CD8-positive, alpha-beta memory T cell (primary cell): ENCODE measurements at regions not wholly inside any gene's neighbourhood (a gene's known extent, or its start where the extent isn't known, plus 50 kb on each side); places are given as distances from the start of the nearest gene placed in this dataset.

Source experiments
- CTCF ChIA-PET: fragments of 350-600 bp; sonication (Branson Sonifier 250); formaldehyde crosslinking; loops from one replicate; lab custom pipeline; 2021; ENCODE audit warnings: antibody characterized with exemption; lab: Charles Lee
- POLR2A ChIA-PET: fragments of 350-600 bp; sonication (Branson Sonifier 250); formaldehyde crosslinking; loops from one replicate; lab custom pipeline; 2021; ENCODE audit warnings: antibody characterized with exemption; lab: Charles Lee
- DNase-seq, 5 donors: peaks; one replicate each; pipeline versions ENCODE4 v3.0.0 to v3.0.0-alpha.2; 2020 to 2022; ENCODE audit warnings: mixed read lengths in 1 of 5
- H3K27ac ChIP-seq: one replicate; pipeline ENCODE4 v1.7.0; 2013; ENCODE audit warnings: low read depth, mild to moderate bottlenecking, low read length, moderate library complexity
- H3K27me3 ChIP-seq: 2 replicates; pipeline ENCODE4 v1.7.0; 2013; ENCODE audit warnings: low read length, mild to moderate bottlenecking; ENCODE audit not compliant: insufficient read depth, poor library complexity, severe bottlenecking
- H3K36me3 ChIP-seq: 2 replicates; pipeline ENCODE4 v1.7.0; 2013; ENCODE audit warnings: mild to moderate bottlenecking, low read length, moderate library complexity; ENCODE audit not compliant: insufficient read depth
- H3K4me1 ChIP-seq: 2 replicates; pipeline ENCODE4 v1.7.0; 2013; ENCODE audit warnings: mild to moderate bottlenecking, low read length, moderate library complexity; ENCODE audit not compliant: insufficient read depth
- H3K4me3 ChIP-seq: 2 replicates; pipeline ENCODE4 v1.7.0; 2013; ENCODE audit warnings: mild to moderate bottlenecking, low read length
- H3K9me3 ChIP-seq: 2 replicates; pipeline ENCODE4 v1.7.0; 2013; ENCODE audit warnings: mild to moderate bottlenecking, low read length
- H3K27ac Mint-ChIP-seq, 8 donors: one replicate each; pipeline ENCODE4 v1.8.0; 2020 to 2021; ENCODE audit warnings: mixed read lengths in 8 of 8, mild to moderate bottlenecking in 6 of 8, inconsistent platforms in 3 of 8, moderate library complexity in 3 of 8
- H3K27me3 Mint-ChIP-seq, 2 donors: one replicate each; pipeline ENCODE4 v1.8.0; 2020 to 2021; ENCODE audit warnings: mixed read lengths in 2 of 2, mild to moderate bottlenecking in 1 of 2, moderate library complexity in 1 of 2
- H3K36me3 Mint-ChIP-seq, 3 donors: one replicate each; pipeline ENCODE4 v1.8.0; 2020 to 2021; ENCODE audit warnings: mixed read lengths in 3 of 3, inconsistent platforms in 1 of 3, mild to moderate bottlenecking in 1 of 3
- H3K4me1 Mint-ChIP-seq, 3 donors: one replicate each; pipeline ENCODE4 v1.8.0; 2020 to 2021; ENCODE audit warnings: mixed read lengths in 3 of 3, inconsistent platforms in 1 of 3, mild to moderate bottlenecking in 1 of 3
- H3K4me3 Mint-ChIP-seq, 7 donors: one replicate each; pipeline ENCODE4 v1.8.0; 2020 to 2021; ENCODE audit warnings: mixed read lengths in 7 of 7, mild to moderate bottlenecking in 6 of 7, moderate library complexity in 4 of 7, inconsistent platforms in 2 of 7
- H3K9me3 Mint-ChIP-seq, 5 donors: one replicate each; pipeline ENCODE4 v1.8.0; 2020 to 2022; ENCODE audit warnings: mixed read lengths in 5 of 5, mild to moderate bottlenecking in 3 of 5, moderate library complexity in 2 of 5, inconsistent platforms in 1 of 5

DNA sequence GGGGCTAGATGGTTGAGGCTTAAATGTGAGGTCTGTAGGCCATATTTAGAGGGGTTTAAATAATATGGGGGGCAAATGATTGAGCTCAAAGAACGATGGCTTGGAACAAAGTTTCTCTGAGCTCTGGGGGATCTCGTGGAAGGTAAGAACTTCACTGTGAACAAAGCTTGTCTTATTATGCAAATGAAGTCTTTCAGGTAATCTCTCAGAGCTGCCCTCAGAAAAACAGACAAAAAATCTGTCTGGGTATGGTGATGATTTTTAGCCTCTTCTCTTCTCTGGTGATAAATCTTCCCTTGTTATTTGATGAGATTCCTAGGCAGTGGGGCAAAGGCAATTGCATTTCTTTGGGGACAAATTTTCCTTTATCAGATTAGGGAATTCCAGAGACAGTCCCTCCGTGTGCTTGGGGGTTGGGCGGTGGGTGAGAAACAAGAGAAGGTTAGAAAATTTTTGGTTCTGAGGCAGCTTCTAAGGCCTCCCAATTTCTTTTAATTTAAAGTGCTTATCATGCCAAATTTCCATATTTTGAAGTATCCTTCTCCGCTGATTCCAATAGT, 760.4 kb downstream of the TSN start:
- Histone ChIP-seq H3K4me3 (no peak overlapping the region), H3K4me1 (no peaks in the 10 kb centered on the region), H3K27me3 (no peaks in the 10 kb centered on the region), H3K27ac (no peak overlapping the region), H3K36me3 (no peaks in the 10 kb centered on the region), H3K9me3 (no peaks in the 10 kb centered on the region)
- Mint-ChIP-seq H3K4me1 (no peaks in the 10 kb centered on the region), H3K27me3 (no peaks in the 10 kb centered on the region), H3K4me3 (no peak overlapping the region), H3K9me3 (peaks cover 0 to 12% (median 6%) of the 10 kb centered on the region in 5 donors), H3K36me3 (no peaks in the 10 kb centered on the region), H3K27ac (no peak overlapping the region)
- ChIA-PET CTCF (no interaction called here), POLR2A (no interaction called here)
- DNase-seq, result no peak

GRCh38 chr2:122516775-122517174, 761.3 kb downstream of the TSN start:
- Mint-ChIP-seq H3K27me3 (no peaks in the 10 kb centered on the region), H3K4me1 (no peaks in the 10 kb centered on the region), H3K4me3 (no peak overlapping the region), H3K9me3 (peaks cover 3 to 12% (median 6%) of the 10 kb centered on the region in 5 donors), H3K27ac (no peak overlapping the region), H3K36me3 (no peaks in the 10 kb centered on the region)
- POLR2A ChIA-PET, result no interaction called here
- no peaks in the 10 kb centered on the region for H3K9me3 ChIP-seq
- H3K4me3 ChIP-seq, result no peak overlapping the region
- DNase-seq, result no peak
- H3K27ac ChIP-seq, result no peak overlapping the region
- H3K36me3 ChIP-seq, result no peaks in the 10 kb centered on the region
- no peaks in the 10 kb centered on the region for H3K27me3 ChIP-seq
- CTCF ChIA-PET, result no interaction called here
- H3K4me1 ChIP-seq, result no peaks in the 10 kb centered on the region

- Mint-ChIP-seq H3K27me3 (no peaks in the 10 kb centered on the region), H3K9me3 (peaks cover 0 to 10% (median 3%) of the 10 kb centered on the region in 5 donors), H3K27ac (no peak overlapping the region), H3K4me1 (no peaks in the 10 kb centered on the region), H3K4me3 (no peak overlapping the region), H3K36me3 (no peaks in the 10 kb centered on the region)
- Histone ChIP-seq H3K9me3 (no peaks in the 10 kb centered on the region), H3K27me3 (no peaks in the 10 kb centered on the region), H3K36me3 (no peaks in the 10 kb centered on the region), H3K4me1 (no peaks in the 10 kb centered on the region), H3K4me3 (no peak overlapping the region), H3K27ac (no peak overlapping the region)
- ChIA-PET POLR2A (no interaction called here), CTCF (no interaction called here)
- DNase-seq, result no peak
These were observed 763.9 kb downstream of the TSN start for GRCh38 chr2:122519366-122519765.

- H3K27me3 ChIP-seq, result no peaks in the 10 kb centered on the region
- H3K4me3 ChIP-seq, result no peak overlapping the region
- no peaks in the 10 kb centered on the region for H3K4me1 Mint-ChIP-seq
- no peak overlapping the region for H3K27ac Mint-ChIP-seq
- H3K9me3 Mint-ChIP-seq, result peaks cover 0 to 13% (median 1%) of the 10 kb centered on the region in 5 donors
- no peak overlapping the region for H3K4me3 Mint-ChIP-seq
- no peaks in the 10 kb centered on the region for H3K9me3 ChIP-seq
- no peaks in the 10 kb centered on the region for H3K27me3 Mint-ChIP-seq
- POLR2A ChIA-PET, result no interaction called here
- no peaks in the 10 kb centered on the region for H3K4me1 ChIP-seq
- CTCF ChIA-PET, result no interaction called here
- no peaks in the 10 kb centered on the region for H3K36me3 Mint-ChIP-seq
- no peak for DNase-seq
- H3K27ac ChIP-seq, result no peak overlapping the region
- no peaks in the 10 kb centered on the region for H3K36me3 ChIP-seq
These were observed 764.6 kb downstream of the TSN start for GRCh38 chr2:122519821-122520611.

DNA sequence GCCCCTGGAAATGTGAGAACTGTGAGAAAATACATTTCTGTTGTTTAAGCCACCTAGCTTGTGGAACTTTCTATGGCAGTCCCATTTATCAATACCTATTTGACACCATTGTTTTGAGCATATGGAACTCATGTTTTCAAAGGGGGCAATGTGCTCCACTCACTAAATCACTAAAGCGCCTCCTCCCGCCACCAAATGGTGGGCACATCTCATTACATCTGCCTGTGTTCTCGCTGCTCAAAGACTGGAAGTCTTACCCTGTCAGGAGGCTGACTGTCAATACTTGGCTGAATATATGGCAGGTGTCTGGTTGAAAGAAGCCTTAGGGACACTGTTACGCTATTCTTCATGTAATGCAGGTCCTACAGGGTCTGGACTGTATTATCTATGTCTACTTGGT, 767.7 kb downstream of the TSN start:
- H3K36me3 Mint-ChIP-seq, result no peaks in the 10 kb centered on the region
- ChIA-PET CTCF (no interaction called here), POLR2A (no interaction called here)
- no peaks in the 10 kb centered on the region for H3K27me3 Mint-ChIP-seq
- Histone ChIP-seq H3K4me3 (no peak overlapping the region), H3K36me3 (no peaks in the 10 kb centered on the region), H3K4me1 (no peaks in the 10 kb centered on the region), H3K27ac (no peak overlapping the region), H3K9me3 (no peaks in the 10 kb centered on the region), H3K27me3 (no peaks in the 10 kb centered on the region)
- H3K4me1 Mint-ChIP-seq, result no peaks in the 10 kb centered on the region
- H3K4me3 Mint-ChIP-seq, result no peak overlapping the region
- no peak overlapping the region for H3K27ac Mint-ChIP-seq
- DNase-seq, result no peak
- H3K9me3 Mint-ChIP-seq, result peaks cover 0 to 17% (median 2%) of the 10 kb centered on the region in 5 donors

DNA sequence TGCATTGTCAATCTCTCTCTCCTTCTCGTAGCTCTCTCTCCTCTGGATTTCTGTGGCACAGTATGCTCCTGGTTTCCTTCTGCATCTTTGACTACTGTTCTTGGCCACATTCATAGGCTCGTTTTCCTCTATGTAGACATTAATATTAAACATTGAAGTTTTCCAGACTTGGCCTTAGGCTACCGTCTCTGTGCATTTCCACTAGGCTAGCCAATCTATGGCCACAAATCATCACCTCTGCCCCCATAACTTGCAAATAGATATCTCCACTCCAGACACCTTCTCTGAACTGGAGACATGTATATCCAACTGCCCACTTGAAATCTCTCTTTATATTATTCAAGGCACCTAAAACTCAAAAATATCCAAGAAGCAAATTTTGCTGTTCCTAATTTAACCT, 768.5 kb downstream of the TSN start:
- Histone ChIP-seq H3K4me1 (no peaks in the 10 kb centered on the region), H3K4me3 (no peak overlapping the region), H3K9me3 (no peaks in the 10 kb centered on the region), H3K36me3 (no peaks in the 10 kb centered on the region), H3K27me3 (no peaks in the 10 kb centered on the region), H3K27ac (no peak overlapping the region)
- no peak overlapping the region for H3K27ac Mint-ChIP-seq
- peaks cover 0 to 17% (median 2%) of the 10 kb centered on the region in 5 donors for H3K9me3 Mint-ChIP-seq
- ChIA-PET CTCF (no interaction called here), POLR2A (no interaction called here)
- no peak for DNase-seq
- no peaks in the 10 kb centered on the region for H3K36me3 Mint-ChIP-seq
- H3K27me3 Mint-ChIP-seq, result no peaks in the 10 kb centered on the region
- H3K4me1 Mint-ChIP-seq, result no peaks in the 10 kb centered on the region
- H3K4me3 Mint-ChIP-seq, result no peak overlapping the region

DNA sequence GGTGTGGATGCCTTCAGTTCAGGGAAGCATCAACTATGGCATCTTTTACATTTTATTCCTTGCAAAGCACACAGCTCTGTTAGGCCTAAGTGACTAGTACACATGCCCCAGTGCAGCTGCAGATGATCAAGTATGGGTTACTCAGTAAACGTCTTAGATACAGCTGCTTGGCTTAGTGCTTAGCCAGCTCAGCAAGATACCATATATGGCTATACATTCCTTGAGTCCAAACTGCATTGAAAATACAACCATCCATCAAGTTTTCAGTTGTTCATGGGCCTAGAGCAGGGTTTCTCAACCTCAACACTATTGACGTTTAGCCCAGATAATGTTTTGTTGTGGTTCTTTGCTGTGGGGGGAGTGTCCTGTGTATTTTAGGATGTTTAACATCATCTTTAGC, 769.9 kb downstream of the TSN start:
- Histone ChIP-seq H3K4me3 (no peak overlapping the region), H3K27me3 (no peaks in the 10 kb centered on the region), H3K36me3 (no peaks in the 10 kb centered on the region), H3K27ac (no peak overlapping the region), H3K9me3 (no peaks in the 10 kb centered on the region), H3K4me1 (no peaks in the 10 kb centered on the region)
- Mint-ChIP-seq H3K36me3 (no peaks in the 10 kb centered on the region), H3K27me3 (no peaks in the 10 kb centered on the region), H3K4me3 (no peak overlapping the region), H3K9me3 (peaks cover 0 to 24% (median 2%) of the 10 kb centered on the region in 5 donors), H3K27ac (no peak overlapping the region), H3K4me1 (no peaks in the 10 kb centered on the region)
- POLR2A ChIA-PET, result no interaction called here
- DNase-seq, result no peak
- CTCF ChIA-PET, result no interaction called here

GRCh38 chr2:122528061-122528460, 772.6 kb downstream of the TSN start:
- Mint-ChIP-seq H3K27me3 (no peaks in the 10 kb centered on the region), H3K27ac (no peak overlapping the region), H3K4me1 (no peaks in the 10 kb centered on the region), H3K9me3 (peaks cover 0 to 23% (median 2%) of the 10 kb centered on the region in 5 donors), H3K36me3 (no peaks in the 10 kb centered on the region), H3K4me3 (no peak overlapping the region)
- H3K4me1 ChIP-seq, result no peaks in the 10 kb centered on the region
- no peak overlapping the region for H3K4me3 ChIP-seq
- H3K36me3 ChIP-seq, result no peaks in the 10 kb centered on the region
- no peaks in the 10 kb centered on the region for H3K27me3 ChIP-seq
- ChIA-PET POLR2A (no interaction called here), CTCF (no interaction called here)
- H3K27ac ChIP-seq, result no peak overlapping the region
- no peaks in the 10 kb centered on the region for H3K9me3 ChIP-seq
- no peak for DNase-seq
